GM12878 (cell line): ENCODE measurements at regions not wholly inside any gene's neighbourhood (a gene's known extent, or its start where the extent isn't known, plus 50 kb on each side); places are given as distances from the start of the nearest gene placed in this dataset.

Source experiments
- ATAC-seq: fragments of 200-7000 bp; cut with Tn5 transposase; 3 replicates; pipeline ENCODE4 v1.9.1; 2020; ENCODE audit warnings: mild to moderate bottlenecking, moderate library complexity
- BruUV-seq: library from RNA; stranded (reverse); fragments of 400-500 nt; replicated peaks from 2 replicates; lab custom pipeline; 2021; lab: Mats Ljungman, UMichigan
- CTCF ChIA-PET: fragments of 300-600 bp; sonication (Branson Sonifier 250); formaldehyde crosslinking; extraction: SDS; loops from one replicate; lab custom pipeline; 2021; ENCODE audit warnings: inconsistent platforms; lab: Yijun Ruan, JAX
- POLR2A ChIA-PET: fragments of 350-600 bp; formaldehyde crosslinking; extraction: SDS; loops from one replicate; lab custom pipeline; 2021; ENCODE audit warnings: inconsistent platforms; lab: Charles Lee
- RAD21 ChIA-PET: fragments of 300-600 bp; sonication (Branson Sonifier 250); formaldehyde crosslinking; loops from one replicate; lab custom pipeline; 2023; ENCODE audit warnings: antibody characterized with exemption; ENCODE audit not compliant: unreplicated experiment; lab: Charles Lee
- SMC1A ChIA-PET: fragments of 300-600 bp; sonication (Branson Sonifier 250); formaldehyde crosslinking; loops from one replicate; lab custom pipeline; 2023; ENCODE audit not compliant: unreplicated experiment, uncharacterized antibody; lab: Charles Lee
- DNase-seq: peaks from one replicate; pipeline ENCODE4 v3.0.0-alpha.2; 2011; ENCODE audit warnings: low read depth, low spot score
- FAIRE-seq: peaks from 3 replicates; lab custom pipeline; 2011; peaks lifted over from hg19 to GRCh38; lab: Jason Lieb, UNC
- H2AFZ ChIP-seq: 2 replicates; pipeline ENCODE4 v1.6.0; 2011; ENCODE audit warnings: low read depth, low read length, control low read depth; ENCODE audit not compliant: control insufficient read depth
- H3K27ac ChIP-seq: 2 replicates; pipeline ENCODE4 v1.5.1; 2011; ENCODE audit warnings: control low read depth; ENCODE audit not compliant: control insufficient read depth, insufficient read depth
- H3K27me3 ChIP-seq, 2 experiments: replicated peaks in 1 of 2; 2 replicates each; pipeline versions ENCODE4 v1.6.0 to v1.6.1; 2011; ENCODE audit warnings: low read length in 1 of 2; ENCODE audit not compliant: control insufficient read depth in 2 of 2, insufficient read depth in 2 of 2
- H3K36me3 ChIP-seq, 2 experiments: 2 replicates each; pipeline ENCODE4 v1.5.1; 2011; ENCODE audit warnings: low read length in 1 of 2; ENCODE audit not compliant: control insufficient read depth in 2 of 2, insufficient read depth in 2 of 2
- H3K4me1 ChIP-seq: 2 replicates; pipeline ENCODE4 v1.6.1; 2011; ENCODE audit warnings: mild to moderate bottlenecking, low read length, moderate library complexity, mixed read lengths; ENCODE audit not compliant: control insufficient read depth, insufficient read depth
- H3K4me2 ChIP-seq: 2 replicates; pipeline ENCODE4 v1.6.0; 2011; ENCODE audit warnings: control low read depth; ENCODE audit not compliant: control insufficient read depth, insufficient read depth
- H3K4me3 ChIP-seq: fragments of 200-600 bp; sonication (generic); 2 replicates; pipeline ENCODE4 v1.5.1; 2016
- H3K79me2 ChIP-seq: 2 replicates; pipeline ENCODE4 v1.6.0; 2011; ENCODE audit warnings: low read length; ENCODE audit not compliant: control insufficient read depth, insufficient read depth
- H3K9ac ChIP-seq: 2 replicates; pipeline ENCODE4 v1.8.0; 2011; ENCODE audit warnings: low read length, control low read depth, mixed read lengths; ENCODE audit not compliant: control insufficient read depth, insufficient read depth
- H3K9me3 ChIP-seq: replicated peaks from 3 replicates; pipeline ENCODE4 v1.5.1; 2011; ENCODE audit warnings: mild to moderate bottlenecking, low read length; ENCODE audit not compliant: control insufficient read depth, insufficient read depth
- H4K20me1 ChIP-seq: 2 replicates; pipeline ENCODE4 v1.6.0; 2011; ENCODE audit not compliant: control insufficient read depth, insufficient read depth
- CBX3 ChIP-seq: fragments of 200-600 bp; sonication (generic); IDR thresholded peaks from 2 replicates; pipeline ENCODE4 v1.6.1; 2016; ENCODE audit warnings: low read depth, borderline replicate concordance
- CHD1 ChIP-seq: IDR thresholded peaks from 2 replicates; pipeline ENCODE4 v1.6.1; 2012; ENCODE audit warnings: low read depth, low read length, improper control_type of control experiment
- CREB1 ChIP-seq: IDR thresholded peaks from 2 replicates; pipeline ENCODE4 v1.6.1; 2012; ENCODE audit warnings: low read depth, mild to moderate bottlenecking, inconsistent platforms
- DPF2 ChIP-seq: fragments of 450-650 bp; IDR thresholded peaks from 2 replicates; pipeline ENCODE4 v1.6.1; 2017; ENCODE audit warnings: mild to moderate bottlenecking
- EED ChIP-seq: sonication (generic); IDR thresholded peaks from 2 replicates; pipeline ENCODE4 v1.6.1; 2016; ENCODE audit warnings: antibody characterized with exemption, low read depth
- EZH2 ChIP-seq: IDR thresholded peaks from 2 replicates; pipeline ENCODE4 v1.6.1; 2012; ENCODE audit warnings: low read depth, mild to moderate bottlenecking, control low read depth, inconsistent platforms, low read length, borderline replicate concordance; ENCODE audit not compliant: control insufficient read depth
- FOS ChIP-seq: IDR thresholded peaks from 3 replicates; pipeline ENCODE4 v1.6.1; 2011; ENCODE audit warnings: borderline replicate concordance; ENCODE audit not compliant: insufficient read length; ENCODE audit errors: extremely low read depth
- IKZF1 ChIP-seq: fragments of 450-650 bp; conservative IDR thresholded peaks from 2 replicates; pipeline ENCODE4 v1.6.1; 2017; ENCODE audit warnings: antibody characterized with exemption, mild to moderate bottlenecking
- NBN ChIP-seq: fragments of 450-650 bp; IDR thresholded peaks from 2 replicates; pipeline ENCODE4 v1.6.1; 2016
- NFXL1 ChIP-seq: fragments of 450-650 bp; IDR thresholded peaks from 2 replicates; pipeline ENCODE4 v1.6.1; 2017; ENCODE audit warnings: antibody characterized with exemption, mild to moderate bottlenecking, borderline replicate concordance
- PAX5 ChIP-seq: IDR thresholded peaks from 2 replicates; pipeline ENCODE4 v1.6.1; 2011; ENCODE audit warnings: low read depth, low read length, borderline replicate concordance
- SMARCA5 ChIP-seq: fragments of 450-650 bp; IDR thresholded peaks from 2 replicates; pipeline ENCODE4 v1.6.1; 2017; ENCODE audit warnings: mild to moderate bottlenecking
- SMC3 ChIP-seq: IDR thresholded peaks from 2 replicates; pipeline ENCODE4 v1.6.1; 2011; ENCODE audit warnings: low read length, improper control_type of control experiment, borderline replicate concordance
- SRF ChIP-seq, 2 experiments: IDR thresholded peaks; 2 replicates each; pipeline ENCODE4 v1.6.1; 2011; ENCODE audit warnings: low read depth in 2 of 2, low read length in 2 of 2, mild to moderate bottlenecking in 1 of 2, moderate library complexity in 1 of 2
- TARDBP ChIP-seq: IDR thresholded peaks from 2 replicates; pipeline ENCODE4 v1.6.1; 2016; ENCODE audit warnings: borderline replicate concordance
- TCF12 ChIP-seq: IDR thresholded peaks from 2 replicates; pipeline ENCODE4 v1.6.1; 2011; ENCODE audit warnings: low read depth, mild to moderate bottlenecking, low read length
- ZNF207 ChIP-seq: fragments of 450-650 bp; IDR thresholded peaks from 2 replicates; pipeline ENCODE4 v1.6.1; 2014; ENCODE audit warnings: antibody characterized with exemption, mild to moderate bottlenecking, borderline replicate concordance
- ZNF384 ChIP-seq: IDR thresholded peaks from 2 replicates; pipeline ENCODE4 v1.6.1; 2012; ENCODE audit warnings: low read depth, mild to moderate bottlenecking, low read length, improper control_type of control experiment, borderline replicate concordance
- WGBS: methylation state at CpG from one replicate; pipeline ENCODE4 v1.1.6; 2016; ENCODE audit warnings: low lambda C conversion rate; ENCODE audit not compliant: insufficient replicate concordance, insufficient coverage; ENCODE audit errors: missing lambda C conversion rate; 5-methylcytosine and 5-hydroxymethylcytosine counted together
- in situ Hi-C: fragments of 300-500 bp; cut with MboI; formaldehyde crosslinking; loops from 9 replicates; pipeline ENCODE4 v1.14.3; 2018; ENCODE audit warnings: mixed read lengths
- intact Hi-C: fragments of 100-400 bp; cut with micrococcal nuclease; formaldehyde crosslinking; loops from one replicate; pipeline ENCODE4 v1.14.2; 2022; ENCODE audit not compliant: unreplicated experiment
- TF ChIP-seq, protein P1 (sequence below): IDR thresholded peaks from 2 replicates; pipeline ENCODE4 v1.6.1; 2012; ENCODE audit warnings: low read depth, low read length, improper control_type of control experiment
- TF ChIP-seq, protein P2 (sequence below): fragments of 450-650 bp; conservative IDR thresholded peaks from 2 replicates; pipeline ENCODE4 v1.6.1; 2017; ENCODE audit warnings: mild to moderate bottlenecking, moderate library complexity

DNA sequence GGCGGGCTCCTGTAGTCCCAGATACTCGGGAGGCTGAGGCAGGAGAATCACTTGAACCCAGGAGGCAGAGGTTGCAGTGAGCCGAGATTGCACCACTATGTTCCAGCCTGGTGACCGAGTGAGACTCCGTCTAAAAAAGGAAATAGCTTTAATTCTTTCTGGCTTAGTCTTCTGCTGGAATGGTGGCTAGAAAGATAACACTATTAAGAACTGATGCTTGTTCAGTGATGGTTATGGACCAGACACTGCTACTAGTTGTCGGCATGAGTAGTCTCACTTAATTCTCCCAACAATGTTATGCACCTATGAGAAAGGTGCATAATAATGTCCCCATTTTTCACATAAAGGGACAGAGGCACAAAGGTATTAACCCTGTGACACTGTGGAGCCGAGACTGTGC lies 188.7 kb downstream of the HS3ST3A1 start:
- no peak for TF ChIP-seq PAX5
- no peak for TF ChIP-seq SMARCA5
- no peak for TF ChIP-seq DPF2
- no peak for TF ChIP-seq EED
- no peak for TF ChIP-seq CHD1
- TF ChIP-seq, protein P1, sequence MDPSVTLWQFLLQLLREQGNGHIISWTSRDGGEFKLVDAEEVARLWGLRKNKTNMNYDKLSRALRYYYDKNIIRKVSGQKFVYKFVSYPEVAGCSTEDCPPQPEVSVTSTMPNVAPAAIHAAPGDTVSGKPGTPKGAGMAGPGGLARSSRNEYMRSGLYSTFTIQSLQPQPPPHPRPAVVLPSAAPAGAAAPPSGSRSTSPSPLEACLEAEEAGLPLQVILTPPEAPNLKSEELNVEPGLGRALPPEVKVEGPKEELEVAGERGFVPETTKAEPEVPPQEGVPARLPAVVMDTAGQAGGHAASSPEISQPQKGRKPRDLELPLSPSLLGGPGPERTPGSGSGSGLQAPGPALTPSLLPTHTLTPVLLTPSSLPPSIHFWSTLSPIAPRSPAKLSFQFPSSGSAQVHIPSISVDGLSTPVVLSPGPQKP = no peak
- no peak for TF ChIP-seq CREB1
- TF ChIP-seq SRF (IDR thresholded peaks at IDR 0.05; ENCODE audit: low read depth in 2 of 2, low read length in 2 of 2) = no peak
- no peak for TF ChIP-seq ZNF384
- no peak for TF ChIP-seq NFXL1
- TF ChIP-seq, protein P2, sequence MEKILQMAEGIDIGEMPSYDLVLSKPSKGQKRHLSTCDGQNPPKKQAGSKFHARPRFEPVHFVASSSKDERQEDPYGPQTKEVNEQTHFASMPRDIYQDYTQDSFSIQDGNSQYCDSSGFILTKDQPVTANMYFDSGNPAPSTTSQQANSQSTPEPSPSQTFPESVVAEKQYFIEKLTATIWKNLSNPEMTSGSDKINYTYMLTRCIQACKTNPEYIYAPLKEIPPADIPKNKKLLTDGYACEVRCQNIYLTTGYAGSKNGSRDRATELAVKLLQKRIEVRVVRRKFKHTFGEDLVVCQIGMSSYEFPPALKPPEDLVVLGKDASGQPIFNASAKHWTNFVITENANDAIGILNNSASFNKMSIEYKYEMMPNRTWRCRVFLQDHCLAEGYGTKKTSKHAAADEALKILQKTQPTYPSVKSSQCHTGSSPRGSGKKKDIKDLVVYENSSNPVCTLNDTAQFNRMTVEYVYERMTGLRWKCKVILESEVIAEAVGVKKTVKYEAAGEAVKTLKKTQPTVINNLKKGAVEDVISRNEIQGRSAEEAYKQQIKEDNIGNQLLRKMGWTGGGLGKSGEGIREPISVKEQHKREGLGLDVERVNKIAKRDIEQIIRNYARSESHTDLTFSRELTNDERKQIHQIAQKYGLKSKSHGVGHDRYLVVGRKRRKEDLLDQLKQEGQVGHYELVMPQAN = no peak
- TF ChIP-seq FOS = no peak
- no peak for TF ChIP-seq TCF12
- TF ChIP-seq IKZF1 = no peak
- TF ChIP-seq ZNF207 = no peak
- no peak for TF ChIP-seq CBX3
- TF ChIP-seq SMC3 = no peak
- TF ChIP-seq TARDBP = no peak
- no peak for TF ChIP-seq NBN
- no peak for TF ChIP-seq EZH2
- Histone ChIP-seq H2AFZ (no peak overlapping the region), H3K27ac (no peak overlapping the region), H3K4me1 (no peaks in the 10 kb centered on the region), H3K4me3 (no peak overlapping the region), H3K27me3 (no peaks in the 10 kb centered on the region), H3K9ac (no peak overlapping the region), H3K79me2 (no peaks in the 10 kb centered on the region), H3K36me3 (no peaks in the 10 kb centered on the region), H3K4me2 (no peak overlapping the region), H3K9me3 (no peaks in the 10 kb centered on the region; the same call in 2 of the 3 replicates), H4K20me1 (no peaks in the 10 kb centered on the region)
- intact Hi-C loops = no loop called here
- DNase-seq (no peak), ATAC-seq (no peak), FAIRE-seq (no peak)
- 50% methylated on average over 7 of the region's 7 CpGs for WGBS
- SMC1A ChIA-PET = no interaction called here
- RAD21 ChIA-PET = no interaction called here
- POLR2A ChIA-PET = no interaction called here
- BruUV-seq = no TSS peak
- CTCF ChIA-PET = no interaction called here
- in situ Hi-C loops = no loop called here
